NCI-H526 treated with DMSO at 0.1 percent for 48 hours (cell line): ENCODE measurements at regions not wholly inside any gene's neighbourhood (a gene's known extent, or its start where the extent isn't known, plus 50 kb on each side); places are given as distances from the start of the nearest gene placed in this dataset.
"Not testable (repeated sequence)": the region's sequence is repeated elsewhere in the genome, so short reads cannot be mapped to it uniquely, and the experiment has no call there.

Experiments
- DNase-seq: peaks from one replicate; lab custom pipeline; 2025; lab: John Stamatoyannopoulos, UW

GRCh38 chr10:30697221-30697620 is 67.7 kb upstream of the LYZL2 start:
- not testable (repeated sequence) for DNase-seq

GRCh38 chr10:30696416-30697185 is 67.0 kb upstream of the LYZL2 start:
- DNase-seq, result not testable (repeated sequence)

GRCh38 chr10:30695481-30696236 is 66.1 kb upstream of the LYZL2 start:
- DNase-seq, result not testable (repeated sequence)

GRCh38 chr10:30694518-30695228 is 65.1 kb upstream of the LYZL2 start:
- no peak for DNase-seq

- no peak for DNase-seq
Measured at GRCh38 chr10:30691639-30692015, 62.1 kb upstream of the LYZL2 start.

GRCh38 chr10:30690948-30691638 is 61.5 kb upstream of the LYZL2 start:
- not testable (repeated sequence) for DNase-seq

GRCh38 chr10:30688456-30688855 is 58.9 kb upstream of the LYZL2 start:
- DNase-seq, result no peak

GRCh38 chr10:30687698-30688213 is 58.2 kb upstream of the LYZL2 start:
- peak; percentile 24 for DNase-seq

- DNase-seq, result no peak
Measured at GRCh38 chr10:30686708-30687107, 57.2 kb upstream of the LYZL2 start.

GRCh38 chr10:30683496-30683895 is 53.9 kb upstream of the LYZL2 start:
- DNase-seq, result no peak

GRCh38 chr10:30682377-30683199 is 53.0 kb upstream of the LYZL2 start:
- DNase-seq, result not testable (repeated sequence)

GRCh38 chr10:30680908-30681307 is 51.4 kb upstream of the LYZL2 start:
- no peak for DNase-seq
